H1 (cell line): ENCODE measurements at regions not wholly inside any gene's neighbourhood (a gene's known extent, or its start where the extent isn't known, plus 50 kb on each side); places are given as distances from the start of the nearest gene placed in this dataset.

Experiments
- CTCF ChIA-PET: fragments of 300-600 bp; sonication (Branson Sonifier 250); formaldehyde crosslinking; loops from one replicate; lab custom pipeline; 2021; ENCODE audit not compliant: partially characterized antibody; lab: Charles Lee
- POLR2A ChIA-PET: fragments of 300-600 bp; sonication (Branson Sonifier 250); formaldehyde crosslinking; loops from one replicate; lab custom pipeline; 2021; ENCODE audit warnings: inconsistent platforms; ENCODE audit not compliant: partially characterized antibody; lab: Charles Lee
- DNase-seq, 2 experiments: peaks; one replicate each; pipeline versions ENCODE4 v3.0.0 to v3.0.0-alpha.2; 2010 to 2022; ENCODE audit warnings: low spot score in 2 of 2, low read depth in 1 of 2, mixed read lengths in 1 of 2
- FAIRE-seq: peaks from 2 replicates; lab custom pipeline; 2011; peaks lifted over from hg19 to GRCh38; lab: Jason Lieb, UNC
- H2AFZ ChIP-seq: 2 replicates; pipeline ENCODE4 v1.8.1; 2012; ENCODE audit warnings: low read length, inconsistent platforms
- H2AK5ac ChIP-seq: 2 replicates; pipeline ENCODE4 v1.6.1; 2013; ENCODE audit warnings: low read depth, low read length
- H2BK120ac ChIP-seq: replicated peaks from 2 replicates; pipeline ENCODE3; 2013; ENCODE audit warnings: low read depth, low read length, inconsistent platforms
- H2BK12ac ChIP-seq: 2 replicates; pipeline ENCODE4 v1.6.1; 2013; ENCODE audit warnings: low read depth, low read length
- H2BK15ac ChIP-seq: 2 replicates; pipeline ENCODE4 v1.6.1; 2013; ENCODE audit warnings: low read length
- H2BK20ac ChIP-seq: 2 replicates; pipeline ENCODE4 v1.6.1; 2013; ENCODE audit warnings: low read length
- H2BK5ac ChIP-seq: 2 replicates; pipeline ENCODE4 v1.6.1; 2013; ENCODE audit warnings: low read depth, low read length
- H3K14ac ChIP-seq: 2 replicates; pipeline ENCODE4 v1.6.1; 2013; ENCODE audit warnings: inconsistent platforms; ENCODE audit not compliant: insufficient read length
- H3K18ac ChIP-seq: 2 replicates; pipeline ENCODE4 v1.6.1; 2013; ENCODE audit warnings: low read length; ENCODE audit errors: extremely low read depth
- H3K23ac ChIP-seq: 2 replicates; pipeline ENCODE4 v1.6.1; 2013; ENCODE audit warnings: inconsistent platforms; ENCODE audit not compliant: insufficient read length
- H3K23me2 ChIP-seq: 2 replicates; pipeline ENCODE4 v1.6.1; 2013; ENCODE audit warnings: low read depth, low read length
- H3K27ac ChIP-seq: 2 replicates; pipeline ENCODE4 v1.6.1; 2011; ENCODE audit warnings: low read depth, low read length, inconsistent platforms
- H3K27me3 ChIP-seq, 4 experiments: replicated peaks in 1 of 4; 1 replicate in 1 of 4; 2 replicates in 3 of 4; pipeline versions ENCODE4 v1.6.1 to v1.8.1; 2011 to 2013; ENCODE audit warnings: low read length in 3 of 4, mild to moderate bottlenecking in 3 of 4, inconsistent platforms in 2 of 4, mixed read lengths in 2 of 4, moderate library complexity in 1 of 4; ENCODE audit not compliant: control insufficient read depth in 3 of 4, insufficient read depth in 3 of 4; ENCODE audit errors: extremely low read depth in 1 of 4
- H3K36me3 ChIP-seq, 4 experiments: 2 replicates each; pipeline versions ENCODE4 v1.6.1 to v1.8.1; 2011 to 2013; ENCODE audit warnings: mild to moderate bottlenecking in 4 of 4, low read length in 3 of 4, moderate library complexity in 2 of 4, control low read depth in 1 of 4, inconsistent platforms in 1 of 4; ENCODE audit not compliant: insufficient read depth in 4 of 4, control insufficient read depth in 2 of 4
- H3K4ac ChIP-seq: replicated peaks from 2 replicates; pipeline ENCODE3; 2013; ENCODE audit warnings: low read length, low read depth, mixed read lengths, inconsistent platforms; ENCODE audit not compliant: insufficient read length
- H3K4me1 ChIP-seq, 4 experiments: replicated peaks in 1 of 4; 1 replicate in 1 of 4; 2 replicates in 3 of 4; pipeline versions ENCODE4 v1.6.1 to v1.8.1; 2011 to 2013; ENCODE audit warnings: low read length in 3 of 4, inconsistent platforms in 2 of 4, mixed read lengths in 1 of 4; ENCODE audit not compliant: insufficient read depth in 4 of 4, control insufficient read depth in 3 of 4
- H3K4me2 ChIP-seq, 2 experiments: 2 replicates each; pipeline versions ENCODE4 v1.6.1 to v1.8.1; 2011 to 2013; ENCODE audit warnings: low read depth in 2 of 2, low read length in 2 of 2, control low read depth in 1 of 2, inconsistent platforms in 1 of 2, mild to moderate bottlenecking in 1 of 2; ENCODE audit not compliant: insufficient read depth in 1 of 2
- H3K4me3 ChIP-seq, 4 experiments: fragments of 200-600, 300-600 bp in 1 of 4; sonication (generic), shearing (Covaris generic), sonication (Bioruptor Twin) in 1 of 4; 2 replicates each; pipeline versions ENCODE4 v1.5.1 to v1.8.1; 2011 to 2016; ENCODE audit warnings: low read length in 4 of 4, low read depth in 3 of 4, control low read depth in 2 of 4, inconsistent platforms in 2 of 4, mild to moderate bottlenecking in 2 of 4, mixed read lengths in 1 of 4, moderate library complexity in 1 of 4; ENCODE audit not compliant: insufficient read depth in 2 of 4; ENCODE audit errors: extremely low read depth in 1 of 4
- H3K56ac ChIP-seq: replicated peaks from 2 replicates; pipeline ENCODE3; 2013; ENCODE audit warnings: low read depth, mild to moderate bottlenecking, mixed read lengths, low read length, inconsistent platforms; ENCODE audit not compliant: insufficient read length
- H3K79me1 ChIP-seq: 2 replicates; pipeline ENCODE4 v1.6.1; 2013; ENCODE audit warnings: low read depth, low read length, control low read depth
- H3K79me2 ChIP-seq, 2 experiments: 2 replicates each; pipeline versions ENCODE4 v1.6.1 to v1.8.1; 2012 to 2013; ENCODE audit warnings: low read length in 2 of 2, mild to moderate bottlenecking in 2 of 2, inconsistent platforms in 1 of 2; ENCODE audit not compliant: insufficient read depth in 2 of 2, control insufficient read depth in 1 of 2
- H3K9ac ChIP-seq, 4 experiments: replicated peaks in 1 of 4; 1 replicate in 1 of 4; 2 replicates in 3 of 4; pipeline versions ENCODE4 v1.6.1 to v1.8.1; 2011 to 2013; ENCODE audit warnings: low read depth in 3 of 4, low read length in 3 of 4, control low read depth in 2 of 4, mild to moderate bottlenecking in 2 of 4, moderate library complexity in 2 of 4, inconsistent platforms in 1 of 4; ENCODE audit errors: extremely low read depth in 1 of 4
- H3K9me3 ChIP-seq, 2 experiments: 2 replicates each; pipeline versions ENCODE4 v1.6.1 to v1.8.1; 2012 to 2013; ENCODE audit warnings: mild to moderate bottlenecking in 2 of 2, moderate library complexity in 2 of 2, control low read depth in 1 of 2, inconsistent platforms in 1 of 2, low read depth in 1 of 2, low read length in 1 of 2, mixed read lengths in 1 of 2; ENCODE audit not compliant: insufficient read depth in 2 of 2
- H4K20me1 ChIP-seq, 2 experiments: replicated peaks in 1 of 2; 2 replicates each; pipeline versions ENCODE3 to v1.8.1; 2011 to 2013; ENCODE audit warnings: inconsistent platforms in 2 of 2, low read length in 2 of 2, mild to moderate bottlenecking in 1 of 2; ENCODE audit not compliant: insufficient read depth in 2 of 2, control insufficient read depth in 1 of 2
- H4K5ac ChIP-seq: 2 replicates; pipeline ENCODE4 v1.6.1; 2013; ENCODE audit warnings: low read length, low read depth, mixed read lengths, inconsistent platforms; ENCODE audit not compliant: insufficient read length
- H4K8ac ChIP-seq: 2 replicates; pipeline ENCODE4 v1.8.0; 2013; ENCODE audit warnings: mild to moderate bottlenecking, moderate library complexity, low read length, inconsistent platforms; ENCODE audit not compliant: insufficient read depth; ENCODE audit errors: extremely low read depth
- H4K91ac ChIP-seq: replicated peaks from 2 replicates; pipeline ENCODE3; 2013; ENCODE audit warnings: low read length, mixed read lengths, inconsistent platforms; ENCODE audit not compliant: insufficient read length
- JUN ChIP-seq: IDR thresholded peaks from 2 replicates; pipeline ENCODE4 v1.6.1; 2011; ENCODE audit warnings: low read depth, mild to moderate bottlenecking, improper control_type of control experiment, low read length
- JUND ChIP-seq: IDR thresholded peaks from 2 replicates; pipeline ENCODE4 v1.6.1; 2011; ENCODE audit warnings: mild to moderate bottlenecking, improper control_type of control experiment, low read length
- KDM1A ChIP-seq: fragments of 200-600, 300-600 bp; sonication (generic); IDR thresholded peaks from 2 replicates; pipeline ENCODE4 v1.7.1; 2016; ENCODE audit warnings: mild to moderate bottlenecking, low read length, borderline replicate concordance
- NANOG ChIP-seq: IDR thresholded peaks from 2 replicates; pipeline ENCODE4 v1.6.1; 2011; ENCODE audit warnings: low read length, low read depth, mild to moderate bottlenecking, inconsistent platforms; ENCODE audit not compliant: insufficient read depth, poor library complexity, severe bottlenecking
- RNF2 ChIP-seq: fragments of 200-900, 300-1000 bp; sonication (generic); IDR thresholded peaks from 2 replicates; pipeline ENCODE4 v1.7.1; 2016; ENCODE audit warnings: borderline replicate concordance, low read depth, mild to moderate bottlenecking, antibody characterized with exemption, low read length; ENCODE audit not compliant: poor library complexity, severe bottlenecking; ENCODE audit errors: missing control alignments
- SAP30 ChIP-seq: fragments of 300-600 bp; sonication (generic); IDR thresholded peaks from 2 replicates; pipeline ENCODE4 v1.7.1; 2012; ENCODE audit warnings: low read length, moderate library complexity, mild to moderate bottlenecking, inconsistent platforms; ENCODE audit not compliant: insufficient read depth, insufficient replicate concordance
- SP2 ChIP-seq: IDR thresholded peaks from 2 replicates; pipeline ENCODE4 v1.6.1; 2012; ENCODE audit warnings: mild to moderate bottlenecking, low read length, inconsistent platforms
- SUZ12 ChIP-seq: fragments of 200-600 bp; sonication (generic); IDR thresholded peaks from 2 replicates; pipeline ENCODE4 v1.6.1; 2012; ENCODE audit warnings: mild to moderate bottlenecking, inconsistent platforms, low read length, moderate library complexity, mixed read lengths
- TCF12 ChIP-seq: IDR thresholded peaks from 2 replicates; pipeline ENCODE4 v1.6.1; 2011; ENCODE audit warnings: low read depth, mild to moderate bottlenecking, low read length
- YY1 ChIP-seq: IDR thresholded peaks from 2 replicates; pipeline ENCODE4 v1.6.1; 2011; ENCODE audit warnings: low read depth, mild to moderate bottlenecking, low read length
- WGBS, 2 experiments: shearing (Covaris generic) in 1 of 2; methylation state at CpG; one replicate each; pipeline versions ENCODE4 v1.1.6 to v1.1.7; 2013 to 2015; ENCODE audit warnings: low lambda C conversion rate in 2 of 2, mixed read lengths in 2 of 2, inconsistent platforms in 1 of 2, low coverage in 1 of 2, missing lambda C conversion rate in 1 of 2; ENCODE audit not compliant: insufficient replicate concordance in 2 of 2, insufficient coverage in 1 of 2, insufficient read length in 1 of 2; ENCODE audit errors: extremely low coverage in 1 of 2, missing lambda C conversion rate in 1 of 2; 5-methylcytosine and 5-hydroxymethylcytosine counted together
- TF ChIP-seq, protein P1 (sequence below), 3 experiments: IDR thresholded peaks; 1 replicate in 2 of 3; 2 replicates in 1 of 3; pipeline versions ENCODE4 v1.5.1 to v1.6.1; 2011; ENCODE audit warnings: low read length in 3 of 3, mild to moderate bottlenecking in 3 of 3, inconsistent platforms in 2 of 3, low read depth in 1 of 3, moderate library complexity in 1 of 3; ENCODE audit not compliant: insufficient read depth in 1 of 3; ENCODE audit errors: control extremely low read depth in 1 of 3

DNA sequence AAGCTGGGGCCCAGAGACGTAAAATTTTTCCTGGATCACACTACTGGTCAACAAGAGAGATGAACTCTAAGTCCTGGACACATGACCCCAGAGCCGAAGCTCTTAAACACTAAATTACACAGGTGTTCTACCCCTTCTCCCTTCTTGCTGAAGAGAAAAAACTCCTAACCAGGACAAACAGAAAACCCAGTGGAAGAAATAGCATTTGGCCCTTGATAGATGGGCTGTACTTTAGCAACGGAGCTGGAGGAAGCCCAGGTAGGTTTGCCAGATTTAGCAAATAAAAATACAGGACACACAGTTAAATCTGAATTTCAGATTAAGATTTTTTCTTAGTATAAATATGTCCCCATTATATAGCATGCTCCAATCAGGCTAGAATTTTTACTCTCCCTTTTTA, 72.7 kb downstream of the DIRAS3 start:
- Histone ChIP-seq H2BK20ac (no peak overlapping the region), H3K23ac (no peak overlapping the region), H3K4me3 (no peak overlapping the region), H3K56ac (no peak overlapping the region), H3K36me3 (no peaks in the 10 kb centered on the region), H3K9ac (no peak overlapping the region), H3K18ac (no peak overlapping the region), H3K27ac (no peak overlapping the region), H4K8ac (no peak overlapping the region), H2BK15ac (no peak overlapping the region), H3K79me1 (no peaks in the 10 kb centered on the region), H2BK5ac (no peak overlapping the region), H3K4me2 (no peak overlapping the region), H2AK5ac (no peak overlapping the region), H3K23me2 (no peaks in the 10 kb centered on the region), H2BK12ac (no peak overlapping the region), H4K5ac (no peak overlapping the region), H4K20me1 (no peaks in the 10 kb centered on the region), H2BK120ac (no peak overlapping the region), H3K14ac (no peak overlapping the region), H3K4ac (no peak overlapping the region), H3K9me3 (no peaks in the 10 kb centered on the region), H3K27me3 (no peaks in the 10 kb centered on the region), H3K4me1 (no peaks in the 10 kb centered on the region), H4K91ac (no peak overlapping the region), H2AFZ (no peak overlapping the region), H3K79me2 (no peaks in the 10 kb centered on the region)
- FAIRE-seq = no peak
- DNase-seq = no peak
- POLR2A ChIA-PET = no interaction called here
- CTCF ChIA-PET = interaction anchor here (1.0 kb wide), 1 partner anchor 31 kb away, joined by 3 read pairs; no protein-coding TSS in a partner anchor
- 80% methylated on average over 3 of the region's 3 CpGs; no CpG with 5 or more reads in 1 of the 2 experiments for WGBS, 2 experiments
- TF ChIP-seq, protein P1, sequence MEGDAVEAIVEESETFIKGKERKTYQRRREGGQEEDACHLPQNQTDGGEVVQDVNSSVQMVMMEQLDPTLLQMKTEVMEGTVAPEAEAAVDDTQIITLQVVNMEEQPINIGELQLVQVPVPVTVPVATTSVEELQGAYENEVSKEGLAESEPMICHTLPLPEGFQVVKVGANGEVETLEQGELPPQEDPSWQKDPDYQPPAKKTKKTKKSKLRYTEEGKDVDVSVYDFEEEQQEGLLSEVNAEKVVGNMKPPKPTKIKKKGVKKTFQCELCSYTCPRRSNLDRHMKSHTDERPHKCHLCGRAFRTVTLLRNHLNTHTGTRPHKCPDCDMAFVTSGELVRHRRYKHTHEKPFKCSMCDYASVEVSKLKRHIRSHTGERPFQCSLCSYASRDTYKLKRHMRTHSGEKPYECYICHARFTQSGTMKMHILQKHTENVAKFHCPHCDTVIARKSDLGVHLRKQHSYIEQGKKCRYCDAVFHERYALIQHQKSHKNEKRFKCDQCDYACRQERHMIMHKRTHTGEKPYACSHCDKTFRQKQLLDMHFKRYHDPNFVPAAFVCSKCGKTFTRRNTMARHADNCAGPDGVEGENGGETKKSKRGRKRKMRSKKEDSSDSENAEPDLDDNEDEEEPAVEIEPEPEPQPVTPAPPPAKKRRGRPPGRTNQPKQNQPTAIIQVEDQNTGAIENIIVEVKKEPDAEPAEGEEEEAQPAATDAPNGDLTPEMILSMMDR (IDR thresholded peaks at IDR 0.05; ENCODE audit: control extremely low read depth in 1 of 3, insufficient read depth in 1 of 3, low read depth in 1 of 3, low read length in 3 of 3) = no peak
- TF ChIP-seq SP2 (no peak), YY1 (no peak), JUN (no peak), KDM1A (no peak), JUND (no peak), SUZ12 (no peak), TCF12 (no peak), NANOG (no peak), RNF2 (no peak), SAP30 (no peak)
